GM12878 (cell line): ENCODE measurements at regions not wholly inside any gene's neighbourhood (a gene's known extent, or its start where the extent isn't known, plus 50 kb on each side); places are given as distances from the start of the nearest gene placed in this dataset.

Experiments
- ATAC-seq: fragments of 200-7000 bp; cut with Tn5 transposase; 3 replicates; pipeline ENCODE4 v1.9.1; 2020; ENCODE audit warnings: mild to moderate bottlenecking, moderate library complexity
- BruUV-seq: library from RNA; stranded (reverse); fragments of 400-500 nt; replicated peaks from 2 replicates; lab custom pipeline; 2021; lab: Mats Ljungman, UMichigan
- CTCF ChIA-PET: fragments of 300-600 bp; sonication (Branson Sonifier 250); formaldehyde crosslinking; extraction: SDS; loops from one replicate; lab custom pipeline; 2021; ENCODE audit warnings: inconsistent platforms; lab: Yijun Ruan, JAX
- POLR2A ChIA-PET: fragments of 350-600 bp; formaldehyde crosslinking; extraction: SDS; loops from one replicate; lab custom pipeline; 2021; ENCODE audit warnings: inconsistent platforms; lab: Charles Lee
- RAD21 ChIA-PET: fragments of 300-600 bp; sonication (Branson Sonifier 250); formaldehyde crosslinking; loops from one replicate; lab custom pipeline; 2023; ENCODE audit warnings: antibody characterized with exemption; ENCODE audit not compliant: unreplicated experiment; lab: Charles Lee
- SMC1A ChIA-PET: fragments of 300-600 bp; sonication (Branson Sonifier 250); formaldehyde crosslinking; loops from one replicate; lab custom pipeline; 2023; ENCODE audit not compliant: unreplicated experiment, uncharacterized antibody; lab: Charles Lee
- DNase-seq: peaks from one replicate; pipeline ENCODE4 v3.0.0-alpha.2; 2011; ENCODE audit warnings: low read depth, low spot score
- FAIRE-seq: peaks from 3 replicates; lab custom pipeline; 2011; peaks lifted over from hg19 to GRCh38; lab: Jason Lieb, UNC
- H2AFZ ChIP-seq: 2 replicates; pipeline ENCODE4 v1.6.0; 2011; ENCODE audit warnings: low read depth, low read length, control low read depth; ENCODE audit not compliant: control insufficient read depth
- H3K27ac ChIP-seq: 2 replicates; pipeline ENCODE4 v1.5.1; 2011; ENCODE audit warnings: control low read depth; ENCODE audit not compliant: control insufficient read depth, insufficient read depth
- H3K27me3 ChIP-seq, 2 experiments: replicated peaks in 1 of 2; 2 replicates each; pipeline versions ENCODE4 v1.6.0 to v1.6.1; 2011; ENCODE audit warnings: low read length in 1 of 2; ENCODE audit not compliant: control insufficient read depth in 2 of 2, insufficient read depth in 2 of 2
- H3K36me3 ChIP-seq, 2 experiments: 2 replicates each; pipeline ENCODE4 v1.5.1; 2011; ENCODE audit warnings: low read length in 1 of 2; ENCODE audit not compliant: control insufficient read depth in 2 of 2, insufficient read depth in 2 of 2
- H3K4me1 ChIP-seq: 2 replicates; pipeline ENCODE4 v1.6.1; 2011; ENCODE audit warnings: mild to moderate bottlenecking, low read length, moderate library complexity, mixed read lengths; ENCODE audit not compliant: control insufficient read depth, insufficient read depth
- H3K4me2 ChIP-seq: 2 replicates; pipeline ENCODE4 v1.6.0; 2011; ENCODE audit warnings: control low read depth; ENCODE audit not compliant: control insufficient read depth, insufficient read depth
- H3K4me3 ChIP-seq: fragments of 200-600 bp; sonication (generic); 2 replicates; pipeline ENCODE4 v1.5.1; 2016
- H3K79me2 ChIP-seq: 2 replicates; pipeline ENCODE4 v1.6.0; 2011; ENCODE audit warnings: low read length; ENCODE audit not compliant: control insufficient read depth, insufficient read depth
- H3K9ac ChIP-seq: 2 replicates; pipeline ENCODE4 v1.8.0; 2011; ENCODE audit warnings: low read length, control low read depth, mixed read lengths; ENCODE audit not compliant: control insufficient read depth, insufficient read depth
- H3K9me3 ChIP-seq: replicated peaks from 3 replicates; pipeline ENCODE4 v1.5.1; 2011; ENCODE audit warnings: mild to moderate bottlenecking, low read length; ENCODE audit not compliant: control insufficient read depth, insufficient read depth
- H4K20me1 ChIP-seq: 2 replicates; pipeline ENCODE4 v1.6.0; 2011; ENCODE audit not compliant: control insufficient read depth, insufficient read depth
- ESRRA ChIP-seq: IDR thresholded peaks from 2 replicates; pipeline ENCODE4 v1.6.1; 2012; ENCODE audit warnings: mild to moderate bottlenecking, low read length, improper control_type of control experiment
- JUNB ChIP-seq: IDR thresholded peaks from 2 replicates; pipeline ENCODE4 v1.6.1; 2016; ENCODE audit warnings: antibody characterized with exemption, mild to moderate bottlenecking
- NFYB ChIP-seq: IDR thresholded peaks from 2 replicates; pipeline ENCODE4 v1.6.1; 2011; ENCODE audit warnings: low read depth, mild to moderate bottlenecking, low read length, improper control_type of control experiment, moderate library complexity; ENCODE audit not compliant: insufficient read depth
- SMARCA5 ChIP-seq: fragments of 450-650 bp; IDR thresholded peaks from 2 replicates; pipeline ENCODE4 v1.6.1; 2017; ENCODE audit warnings: mild to moderate bottlenecking
- WGBS: methylation state at CpG from one replicate; pipeline ENCODE4 v1.1.6; 2016; ENCODE audit warnings: low lambda C conversion rate; ENCODE audit not compliant: insufficient replicate concordance, insufficient coverage; ENCODE audit errors: missing lambda C conversion rate; 5-methylcytosine and 5-hydroxymethylcytosine counted together
- in situ Hi-C: fragments of 300-500 bp; cut with MboI; formaldehyde crosslinking; loops from 9 replicates; pipeline ENCODE4 v1.14.3; 2018; ENCODE audit warnings: mixed read lengths
- intact Hi-C: fragments of 100-400 bp; cut with micrococcal nuclease; formaldehyde crosslinking; loops from one replicate; pipeline ENCODE4 v1.14.2; 2022; ENCODE audit not compliant: unreplicated experiment

DNA sequence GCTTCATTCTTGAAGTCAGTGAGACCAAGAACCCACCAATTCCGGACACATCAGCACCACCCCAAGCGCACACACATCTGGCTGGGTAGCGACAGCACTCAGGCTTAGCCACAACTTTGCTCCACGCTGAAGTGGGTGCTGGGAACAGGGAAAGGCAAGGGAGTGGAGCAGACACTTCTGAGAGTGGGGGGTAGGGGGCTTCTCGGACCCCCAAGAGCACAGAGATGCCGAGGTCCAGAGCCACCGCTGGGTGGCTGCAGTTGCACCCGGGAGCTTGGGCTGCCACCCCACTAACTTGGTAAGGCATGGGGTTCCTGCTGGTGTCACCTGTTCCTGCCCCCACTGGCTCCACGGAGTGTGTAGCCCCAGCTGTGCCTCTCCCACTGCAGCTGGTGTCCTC is 225.3 kb upstream of the RIOK2 start:
- no peak overlapping the region for H3K4me2 ChIP-seq
- POLR2A ChIA-PET = interaction anchor here (0.6 kb wide), 1 partner anchor 40 kb away, joined by 3 read pairs; no protein-coding TSS in a partner anchor
- H3K4me1 ChIP-seq = no peaks in the 10 kb centered on the region
- no peaks in the 10 kb centered on the region for H4K20me1 ChIP-seq
- no peak overlapping the region for H3K27ac ChIP-seq
- RAD21 ChIA-PET = no interaction called here
- no peak for ATAC-seq
- DNase-seq = no peak
- 51% methylated on average over 9 of the region's 9 CpGs for WGBS
- BruUV-seq = no TSS peak
- no peaks in the 10 kb centered on the region; the same call in 1 of the 3 replicates for H3K9me3 ChIP-seq
- H3K79me2 ChIP-seq = no peaks in the 10 kb centered on the region
- no peaks in the 10 kb centered on the region for H3K36me3 ChIP-seq
- FAIRE-seq = no peak
- SMC1A ChIA-PET = interaction anchor here (1.0 to 1.4 kb wide), 2 partner anchors 10 to 42 kb away, joined by 3 to 4 read pairs; no protein-coding TSS in a partner anchor
- in situ Hi-C loops (no loop called here), intact Hi-C loops (no loop called here)
- TF ChIP-seq SMARCA5 = no peak
- no peak overlapping the region for H2AFZ ChIP-seq
- H3K4me3 ChIP-seq = no peak overlapping the region
- no peak overlapping the region for H3K9ac ChIP-seq
- CTCF ChIA-PET = interaction anchor here (0.8 to 1.4 kb wide), 3 partner anchors 11 to 125 kb away, joined by 3 read pairs; no protein-coding TSS in a partner anchor
- H3K27me3 ChIP-seq = no peaks in the 10 kb centered on the region

- Histone ChIP-seq H3K27ac (no peak overlapping the region), H2AFZ (peak overlapping the region; percentile 28; the same call in 1 of the 2 replicates), H3K9me3 (no peaks in the 10 kb centered on the region; the same call in 2 of the 3 replicates), H3K4me3 (no peak overlapping the region), H3K4me2 (peak overlapping the region; percentile 7; the same call in 1 of the 2 replicates), H3K4me1 (peaks cover 4% of the 10 kb centered on the region; the same call in 1 of the 2 replicates), H4K20me1 (no peaks in the 10 kb centered on the region), H3K36me3 (no peaks in the 10 kb centered on the region), H3K79me2 (no peaks in the 10 kb centered on the region), H3K9ac (no peak overlapping the region), H3K27me3 (no peaks in the 10 kb centered on the region)
- 35% methylated on average over 2 of the region's 2 CpGs for WGBS
- ChIA-PET CTCF (interaction anchor here (0.6 to 1.3 kb wide), 3 partner anchors 120 to 1356 kb away, joined by 3 read pairs; no protein-coding TSS in a partner anchor), RAD21 (no interaction called here), POLR2A (no interaction called here), SMC1A (interaction anchor here (1.0 kb wide), 1 partner anchor 15 kb away, joined by 3 read pairs; no protein-coding TSS in a partner anchor)
- intact Hi-C loops (no loop called here), in situ Hi-C loops (no loop called here)
- TF ChIP-seq ESRRA (no peak), JUNB (peak; percentile 21; the same call in 1 of the 2 replicates), NFYB (no peak)
- no peak for FAIRE-seq
- no TSS peak for BruUV-seq
- DNase-seq = no peak
- peak; percentile 29; the same call in 2 of the 3 replicates for ATAC-seq
These were observed 229.9 kb upstream of the RIOK2 start for GRCh38 chr5:97412959-97413358.
